Effector memory CD8-positive, alpha-beta T cell (primary cell): ENCODE measurements at regions not wholly inside any gene's neighbourhood (a gene's known extent, or its start where the extent isn't known, plus 50 kb on each side); places are given as distances from the start of the nearest gene placed in this dataset.

Source experiments
- ATAC-seq: fragments of 150-1000 bp; cut with Tn5 transposase; replicated peaks from 2 replicates; pipeline ENCODE4 v1.10.0; 2021; ENCODE audit warnings: mild to moderate bottlenecking, moderate library complexity
- DNase-seq, 3 experiments: peaks; one replicate each; pipeline ENCODE4 v3.0.0; 2021
- H3K27ac Mint-ChIP-seq, 2 donors: one replicate each; pipeline ENCODE4 v1.8.0; 2022; ENCODE audit warnings: mild to moderate bottlenecking in 2 of 2, mixed read lengths in 2 of 2, moderate library complexity in 2 of 2
- H3K27me3 Mint-ChIP-seq, 2 donors: one replicate each; pipeline ENCODE4 v1.8.0; 2022; ENCODE audit warnings: mixed read lengths in 2 of 2
- H3K36me3 Mint-ChIP-seq: one replicate; pipeline ENCODE4 v1.8.0; 2022; ENCODE audit warnings: mild to moderate bottlenecking, moderate library complexity, mixed read lengths; ENCODE audit not compliant: insufficient read depth
- H3K4me1 Mint-ChIP-seq, 2 donors: one replicate each; pipeline ENCODE4 v1.8.0; 2022; ENCODE audit warnings: low read depth in 2 of 2, mixed read lengths in 2 of 2
- H3K4me3 Mint-ChIP-seq, 2 donors: one replicate each; pipeline ENCODE4 v1.8.0; 2022; ENCODE audit warnings: mild to moderate bottlenecking in 2 of 2, mixed read lengths in 2 of 2, moderate library complexity in 2 of 2
- H3K9me3 Mint-ChIP-seq, 2 donors: one replicate each; pipeline ENCODE4 v1.8.0; 2022; ENCODE audit warnings: mixed read lengths in 2 of 2

GRCh38 chr22:27483095-27483785 lies 318.3 kb downstream of the MN1 start:
- H3K36me3 Mint-ChIP-seq = no peaks in the 10 kb centered on the region
- no peak overlapping the region for H3K4me3 Mint-ChIP-seq
- no peak overlapping the region for H3K27ac Mint-ChIP-seq
- DNase-seq = no peak
- no peak for ATAC-seq
- peaks cover 0 to under 1% of the 10 kb centered on the region in 2 donors for H3K9me3 Mint-ChIP-seq
- H3K4me1 Mint-ChIP-seq = no peaks in the 10 kb centered on the region
- peaks cover 19 to 32% of the 10 kb centered on the region in 2 donors for H3K27me3 Mint-ChIP-seq

GRCh38 chr22:27485842-27486241 lies 315.7 kb downstream of the MN1 start:
- no peaks in the 10 kb centered on the region for H3K4me1 Mint-ChIP-seq
- H3K27ac Mint-ChIP-seq = no peak overlapping the region
- DNase-seq (no peak), ATAC-seq (no peak)
- no peak overlapping the region for H3K4me3 Mint-ChIP-seq
- no peaks in the 10 kb centered on the region for H3K9me3 Mint-ChIP-seq
- H3K27me3 Mint-ChIP-seq = peaks cover 24 to 33% of the 10 kb centered on the region in 2 donors
- no peaks in the 10 kb centered on the region for H3K36me3 Mint-ChIP-seq

GRCh38 chr22:27487600-27488452 lies 313.7 kb downstream of the MN1 start:
- Mint-ChIP-seq H3K27me3 (peaks cover 19 to 22% of the 10 kb centered on the region in 2 donors), H3K36me3 (peaks cover 3% of the 10 kb centered on the region), H3K27ac (no peak overlapping the region), H3K4me1 (peaks cover 2 to 4% of the 10 kb centered on the region in 2 donors), H3K4me3 (no peak overlapping the region), H3K9me3 (peaks cover under 1 to 11% of the 10 kb centered on the region in 2 donors)
- no peak for ATAC-seq
- no peak for DNase-seq

GRCh38 chr22:27488456-27489177 lies 312.9 kb downstream of the MN1 start:
- ATAC-seq = no peak
- H3K27me3 Mint-ChIP-seq = peaks cover 19% of the 10 kb centered on the region in 2 donors

GRCh38 chr22:27489178-27489675 lies 312.3 kb downstream of the MN1 start:
- peaks cover 2 to 11% of the 10 kb centered on the region in 2 donors for H3K9me3 Mint-ChIP-seq
- no peak overlapping the region for H3K27ac Mint-ChIP-seq
- ATAC-seq (no peak), DNase-seq (no peak)
- peaks cover 19% of the 10 kb centered on the region in 2 donors for H3K27me3 Mint-ChIP-seq
- no peak overlapping the region for H3K4me3 Mint-ChIP-seq
- H3K36me3 Mint-ChIP-seq = peaks cover 3% of the 10 kb centered on the region
- H3K4me1 Mint-ChIP-seq = peaks cover 3 to 6% of the 10 kb centered on the region in 2 donors

More at GRCh38 chr22:27488456-27489177, 312.9 kb downstream of the MN1 start:
- Mint-ChIP-seq H3K27ac (no peak overlapping the region), H3K9me3 (peaks cover 2 to 11% of the 10 kb centered on the region in 2 donors), H3K36me3 (peaks cover 3% of the 10 kb centered on the region), H3K4me3 (no peak overlapping the region), H3K4me1 (peaks cover 3 to 6% of the 10 kb centered on the region in 2 donors)
- no peak for DNase-seq

GRCh38 chr22:27490080-27490479 lies 311.5 kb downstream of the MN1 start:
- H3K9me3 Mint-ChIP-seq = peaks cover 2 to 11% of the 10 kb centered on the region in 2 donors
- H3K36me3 Mint-ChIP-seq = peaks cover 3% of the 10 kb centered on the region
- peaks cover 3 to 6% of the 10 kb centered on the region in 2 donors for H3K4me1 Mint-ChIP-seq
- H3K27ac Mint-ChIP-seq = no peak overlapping the region
- peaks cover 19% of the 10 kb centered on the region in 2 donors for H3K27me3 Mint-ChIP-seq
- H3K4me3 Mint-ChIP-seq = no peak overlapping the region
- no peak for DNase-seq
- no peak for ATAC-seq

GRCh38 chr22:27491888-27492287 lies 309.7 kb downstream of the MN1 start:
- Mint-ChIP-seq H3K27ac (no peak overlapping the region), H3K27me3 (peaks cover 13 to 19% of the 10 kb centered on the region in 2 donors), H3K9me3 (peaks cover 2 to 11% of the 10 kb centered on the region in 2 donors), H3K36me3 (peaks cover 5% of the 10 kb centered on the region), H3K4me1 (peaks cover 3 to 6% of the 10 kb centered on the region in 2 donors), H3K4me3 (no peak overlapping the region)
- ATAC-seq (no peak), DNase-seq (no peak)

- H3K27me3 Mint-ChIP-seq = peaks cover 9 to 11% of the 10 kb centered on the region in 2 donors
- H3K36me3 Mint-ChIP-seq = peaks cover 7% of the 10 kb centered on the region
- peaks cover 2 to 11% of the 10 kb centered on the region in 2 donors for H3K9me3 Mint-ChIP-seq
- peaks cover 3 to 6% of the 10 kb centered on the region in 2 donors for H3K4me1 Mint-ChIP-seq
- ATAC-seq (no peak), DNase-seq (no peak)
- H3K4me3 Mint-ChIP-seq = no peak overlapping the region
- no peak overlapping the region for H3K27ac Mint-ChIP-seq
Measured at GRCh38 chr22:27492566-27493201, 308.9 kb downstream of the MN1 start.

GRCh38 chr22:27493796-27494195 lies 307.8 kb downstream of the MN1 start:
- no peak overlapping the region for H3K27ac Mint-ChIP-seq
- no peak overlapping the region for H3K4me3 Mint-ChIP-seq
- peaks cover 3 to 6% of the 10 kb centered on the region in 2 donors for H3K4me1 Mint-ChIP-seq
- peaks cover 2 to 11% of the 10 kb centered on the region in 2 donors for H3K9me3 Mint-ChIP-seq
- H3K36me3 Mint-ChIP-seq = peaks cover 7% of the 10 kb centered on the region
- peaks cover 3 to 8% of the 10 kb centered on the region in 2 donors for H3K27me3 Mint-ChIP-seq
- DNase-seq (no peak), ATAC-seq (no peak)

- Mint-ChIP-seq H3K27me3 (peaks cover 0 to 8% of the 10 kb centered on the region in 2 donors), H3K27ac (no peak overlapping the region), H3K9me3 (peaks cover 2 to 11% of the 10 kb centered on the region in 2 donors), H3K4me3 (no peak overlapping the region), H3K36me3 (peaks cover 7% of the 10 kb centered on the region), H3K4me1 (peaks cover 3 to 6% of the 10 kb centered on the region in 2 donors)
- DNase-seq (no peak), ATAC-seq (no peak)
Measured at GRCh38 chr22:27494785-27495184, 306.8 kb downstream of the MN1 start.

GRCh38 chr22:27495325-27495724 lies 306.2 kb downstream of the MN1 start:
- Mint-ChIP-seq H3K27me3 (peaks cover 0 to 8% of the 10 kb centered on the region in 2 donors), H3K4me3 (no peak overlapping the region), H3K9me3 (peaks cover 2 to 11% of the 10 kb centered on the region in 2 donors)

GRCh38 chr22:27499121-27499520 lies 302.4 kb downstream of the MN1 start:
- H3K4me1 Mint-ChIP-seq = no peaks in the 10 kb centered on the region
- H3K9me3 Mint-ChIP-seq = peaks cover 0 to 11% of the 10 kb centered on the region in 2 donors
- H3K36me3 Mint-ChIP-seq = peaks cover 4% of the 10 kb centered on the region
- H3K27me3 Mint-ChIP-seq = no peaks in the 10 kb centered on the region
- no peak overlapping the region for H3K4me3 Mint-ChIP-seq
- H3K27ac Mint-ChIP-seq = no peak overlapping the region
- DNase-seq = no peak
- ATAC-seq = no peak

More at GRCh38 chr22:27495325-27495724, 306.2 kb downstream of the MN1 start:
- Mint-ChIP-seq H3K4me1 (peaks cover 3 to 6% of the 10 kb centered on the region in 2 donors), H3K36me3 (peaks cover 7% of the 10 kb centered on the region), H3K27ac (no peak overlapping the region)
- ATAC-seq (no peak), DNase-seq (no peak)
